ENCODE measurements at regions not wholly inside any gene's neighbourhood (a gene's known extent, or its start where the extent isn't known, plus 50 kb on each side); places are given as distances from the start of the nearest gene placed in this dataset.

- Histone ChIP-seq H3K4me3 (no peak overlapping the region), H3K36me3 (no peaks in the 10 kb centered on the region), H3K27me3 (replicated peaks in 1 of 7) (peaks cover 0 to 6% (median 0%) of the 10 kb centered on the region in 7 donors), H3K9me3 (no peaks in the 10 kb centered on the region), H3K4me1 (no peaks in the 10 kb centered on the region), H3K27ac (no peak overlapping the region)
- DNase-seq = no peak
- WGBS, 5 donors = 92 to 95% (median 93%) methylated on average over 16 of the region's 16 CpGs
- intact Hi-C loops (cut with DNase I; ENCODE audit: low total_unique reads) = no loop called here
- TF ChIP-seq CTCF (IDR thresholded peaks at IDR 0.05 in 8 of 11, conservative IDR thresholded peaks at IDR 0.05 in 3 of 11) = no peak
- TF ChIP-seq POLR2A (IDR thresholded peaks at IDR 0.05) = no peak
- no peak for TF ChIP-seq POLR2AphosphoS5 (IDR thresholded peaks at IDR 0.05)
These were observed 108.5 kb downstream of the ASB7 start for GRCh38 chr15:100710744-100711515.

- DNase-seq = peak; percentile 51
- Histone ChIP-seq H3K4me1 (no peaks in the 10 kb centered on the region), H3K36me3 (no peaks in the 10 kb centered on the region), H3K4me3 (no peak overlapping the region), H3K27ac (no peak overlapping the region), H3K27me3 (replicated peaks in 1 of 7) (peaks cover 0 to 4% (median 0%) of the 10 kb centered on the region in 7 donors), H3K9me3 (no peaks in the 10 kb centered on the region)
- WGBS, 5 donors = 59 to 73% (median 65%) methylated on average over 9 of the region's 9 CpGs
- intact Hi-C loops (cut with DNase I; ENCODE audit: low total_unique reads) = no loop called here
- TF ChIP-seq CTCF (IDR thresholded peaks at IDR 0.05 in 8 of 11, conservative IDR thresholded peaks at IDR 0.05 in 3 of 11) (no peak), POLR2AphosphoS5 (IDR thresholded peaks at IDR 0.05) (no peak), POLR2A (IDR thresholded peaks at IDR 0.05) (no peak)
These were observed 109.2 kb downstream of the ASB7 start for GRCh38 chr15:100711516-100712021.

- no peaks in the 10 kb centered on the region for H3K36me3 ChIP-seq
- H3K4me3 ChIP-seq = no peak overlapping the region
- 73 to 89% (median 83%) methylated on average over 7 to 8 of the region's 8 CpGs for WGBS, 5 donors
- H3K9me3 ChIP-seq = no peaks in the 10 kb centered on the region
- H3K4me1 ChIP-seq = no peaks in the 10 kb centered on the region
- H3K27me3 ChIP-seq (replicated peaks in 1 of 7) = peaks cover 0 to 3% (median 0%) of the 10 kb centered on the region in 7 donors
- peak; percentile 46 for DNase-seq
- intact Hi-C loops (cut with DNase I; ENCODE audit: low total_unique reads) = no loop called here
- TF ChIP-seq CTCF (IDR thresholded peaks at IDR 0.05 in 8 of 11, conservative IDR thresholded peaks at IDR 0.05 in 3 of 11) (no peak), POLR2A (IDR thresholded peaks at IDR 0.05) (no peak), POLR2AphosphoS5 (IDR thresholded peaks at IDR 0.05) (no peak)
- H3K27ac ChIP-seq = no peak overlapping the region
These were observed 109.8 kb downstream of the ASB7 start for GRCh38 chr15:100712226-100712625.

- peak; percentile 57 for DNase-seq
- Histone ChIP-seq H3K9me3 (no peaks in the 10 kb centered on the region), H3K27me3 (replicated peaks in 1 of 7) (peaks cover 0 to 3% (median 0%) of the 10 kb centered on the region in 7 donors), H3K4me1 (no peaks in the 10 kb centered on the region), H3K27ac (no peak overlapping the region), H3K4me3 (no peak overlapping the region), H3K36me3 (no peaks in the 10 kb centered on the region)
- WGBS, 5 donors = 77 to 89% (median 86%) methylated on average over 21 to 22 of the region's 22 CpGs
- TF ChIP-seq POLR2A (IDR thresholded peaks at IDR 0.05) (no peak), POLR2AphosphoS5 (IDR thresholded peaks at IDR 0.05) (no peak), CTCF (IDR thresholded peaks at IDR 0.05 in 8 of 11, conservative IDR thresholded peaks at IDR 0.05 in 3 of 11) (no peak)
- intact Hi-C loops (cut with DNase I; ENCODE audit: low total_unique reads) = no loop called here
These were observed 110.9 kb downstream of the ASB7 start for GRCh38 chr15:100713163-100713867.
